ENCODE measurements at regions not wholly inside any gene's neighbourhood (a gene's known extent, or its start where the extent isn't known, plus 50 kb on each side); places are given as distances from the start of the nearest gene placed in this dataset.

DNA sequence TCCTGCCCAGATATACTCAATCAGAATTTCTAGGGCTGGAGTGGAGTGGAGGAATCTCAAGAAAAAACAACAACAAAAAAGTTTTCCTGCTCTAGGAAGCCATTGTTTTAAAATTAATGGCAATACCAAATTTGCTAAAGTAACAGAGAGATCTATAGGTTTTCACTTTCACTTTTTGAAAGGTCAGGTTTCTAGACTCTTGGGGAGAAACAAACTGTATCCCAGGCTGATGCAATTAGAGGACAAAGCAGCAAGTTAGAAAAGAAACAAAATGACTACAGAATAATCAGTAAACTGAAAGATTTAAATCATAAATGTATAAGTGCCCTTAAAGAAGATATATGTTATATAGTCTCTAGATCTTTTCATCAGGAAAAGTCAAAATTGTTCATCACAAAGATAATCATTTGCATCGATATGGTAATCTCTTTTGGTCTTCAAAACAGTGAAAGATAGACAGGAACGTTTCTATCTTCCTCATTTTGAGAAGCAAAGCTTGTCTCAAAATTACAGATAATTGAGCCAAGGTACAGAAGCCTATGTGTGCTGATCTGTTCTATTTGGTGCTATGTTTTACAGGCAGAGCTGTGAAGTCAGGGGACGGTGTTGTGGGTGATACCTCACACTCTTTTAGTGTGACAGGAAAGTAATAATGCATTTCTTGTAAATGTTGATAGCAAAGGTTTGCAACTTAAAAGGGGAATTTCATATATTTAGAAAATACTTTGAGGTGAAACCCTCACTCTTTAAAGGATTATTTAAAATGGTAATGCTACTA, 1746.6 kb upstream of the C9orf72 start:
- H2BK5ac ChIP-seq (ENCODE audit: low read depth, low read length, poor library complexity, severe bottlenecking): no peak overlapping the region
- intact Hi-C loops (cut with micrococcal nuclease): no loop called here
- DNase-seq (no peak), ATAC-seq (ENCODE audit: low read depth) (no peak)
- in situ Hi-C loops (cut with MboI; ENCODE audit: low sequenced_read_pairs): no loop called here
- H2AK9ac ChIP-seq (replicated peaks; ENCODE audit: low read depth, low read length, poor library complexity): no peak overlapping the region
- H3K18ac ChIP-seq (ENCODE audit: low read depth, low read length): no peak overlapping the region
- no peak overlapping the region for H3K23ac ChIP-seq (ENCODE audit: low read depth, low read length)
- ChIA-PET POLR2A (ENCODE audit: unreplicated experiment) (no interaction called here), CTCF (no interaction called here)
- no peak overlapping the region for H3K4ac ChIP-seq (ENCODE audit: low read depth, low read length)
- no peak overlapping the region for H3K9ac ChIP-seq (ENCODE audit: low read depth, low read length)
- no peak for TF ChIP-seq BHLHE40 (IDR thresholded peaks at IDR 0.05; ENCODE audit: low read depth, low read length)
- no peak for TF ChIP-seq MAZ (IDR thresholded peaks at IDR 0.05; ENCODE audit: borderline replicate concordance, low read depth, low read length)
- TF ChIP-seq MAFK (IDR thresholded peaks at IDR 0.05; ENCODE audit: low read depth, low read length): no peak
- no peak for TF ChIP-seq FOS (IDR thresholded peaks at IDR 0.05; ENCODE audit: low read depth, low read length)
- TF ChIP-seq, protein P1, sequence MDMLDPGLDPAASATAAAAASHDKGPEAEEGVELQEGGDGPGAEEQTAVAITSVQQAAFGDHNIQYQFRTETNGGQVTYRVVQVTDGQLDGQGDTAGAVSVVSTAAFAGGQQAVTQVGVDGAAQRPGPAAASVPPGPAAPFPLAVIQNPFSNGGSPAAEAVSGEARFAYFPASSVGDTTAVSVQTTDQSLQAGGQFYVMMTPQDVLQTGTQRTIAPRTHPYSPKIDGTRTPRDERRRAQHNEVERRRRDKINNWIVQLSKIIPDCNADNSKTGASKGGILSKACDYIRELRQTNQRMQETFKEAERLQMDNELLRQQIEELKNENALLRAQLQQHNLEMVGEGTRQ (IDR thresholded peaks at IDR 0.05; ENCODE audit: low read depth, low read length): no peak
- no peak for TF ChIP-seq CEBPB (IDR thresholded peaks at IDR 0.05; ENCODE audit: low read depth, low read length)
- no peak for TF ChIP-seq RFX5 (IDR thresholded peaks at IDR 0.05; ENCODE audit: low read depth, low read length)
- TF ChIP-seq POLR2A (IDR thresholded peaks at IDR 0.05; ENCODE audit: low read depth, low read length): no peak
- TF ChIP-seq, protein P2, sequence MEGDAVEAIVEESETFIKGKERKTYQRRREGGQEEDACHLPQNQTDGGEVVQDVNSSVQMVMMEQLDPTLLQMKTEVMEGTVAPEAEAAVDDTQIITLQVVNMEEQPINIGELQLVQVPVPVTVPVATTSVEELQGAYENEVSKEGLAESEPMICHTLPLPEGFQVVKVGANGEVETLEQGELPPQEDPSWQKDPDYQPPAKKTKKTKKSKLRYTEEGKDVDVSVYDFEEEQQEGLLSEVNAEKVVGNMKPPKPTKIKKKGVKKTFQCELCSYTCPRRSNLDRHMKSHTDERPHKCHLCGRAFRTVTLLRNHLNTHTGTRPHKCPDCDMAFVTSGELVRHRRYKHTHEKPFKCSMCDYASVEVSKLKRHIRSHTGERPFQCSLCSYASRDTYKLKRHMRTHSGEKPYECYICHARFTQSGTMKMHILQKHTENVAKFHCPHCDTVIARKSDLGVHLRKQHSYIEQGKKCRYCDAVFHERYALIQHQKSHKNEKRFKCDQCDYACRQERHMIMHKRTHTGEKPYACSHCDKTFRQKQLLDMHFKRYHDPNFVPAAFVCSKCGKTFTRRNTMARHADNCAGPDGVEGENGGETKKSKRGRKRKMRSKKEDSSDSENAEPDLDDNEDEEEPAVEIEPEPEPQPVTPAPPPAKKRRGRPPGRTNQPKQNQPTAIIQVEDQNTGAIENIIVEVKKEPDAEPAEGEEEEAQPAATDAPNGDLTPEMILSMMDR (conservative IDR thresholded peaks at IDR 0.05; ENCODE audit: low read depth, low read length): no peak
- TF ChIP-seq, protein P3, sequence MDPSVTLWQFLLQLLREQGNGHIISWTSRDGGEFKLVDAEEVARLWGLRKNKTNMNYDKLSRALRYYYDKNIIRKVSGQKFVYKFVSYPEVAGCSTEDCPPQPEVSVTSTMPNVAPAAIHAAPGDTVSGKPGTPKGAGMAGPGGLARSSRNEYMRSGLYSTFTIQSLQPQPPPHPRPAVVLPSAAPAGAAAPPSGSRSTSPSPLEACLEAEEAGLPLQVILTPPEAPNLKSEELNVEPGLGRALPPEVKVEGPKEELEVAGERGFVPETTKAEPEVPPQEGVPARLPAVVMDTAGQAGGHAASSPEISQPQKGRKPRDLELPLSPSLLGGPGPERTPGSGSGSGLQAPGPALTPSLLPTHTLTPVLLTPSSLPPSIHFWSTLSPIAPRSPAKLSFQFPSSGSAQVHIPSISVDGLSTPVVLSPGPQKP (IDR thresholded peaks at IDR 0.05; ENCODE audit: borderline replicate concordance, low read depth, low read length): no peak
- TF ChIP-seq MXI1 (IDR thresholded peaks at IDR 0.05; ENCODE audit: borderline replicate concordance, low read depth, low read length): no peak
- TF ChIP-seq CHD1 (IDR thresholded peaks at IDR 0.05; ENCODE audit: low read depth, low read length): no peak
- TF ChIP-seq NFE2L2 (IDR thresholded peaks at IDR 0.05; ENCODE audit: low read depth, low read length): no peak
- H2BK15ac ChIP-seq (ENCODE audit: low read depth, low read length): no peak overlapping the region
- no peak overlapping the region for H3K56ac ChIP-seq (ENCODE audit: extremely low read depth, insufficient read depth, low read length)
- no peak overlapping the region for H4K5ac ChIP-seq (ENCODE audit: low read depth, low read length)
- no peak overlapping the region for H2AK5ac ChIP-seq (ENCODE audit: low read depth, low read length)
- no peaks in the 10 kb centered on the region for H4K20me1 ChIP-seq (ENCODE audit: insufficient read depth, low read length)
- H4K91ac ChIP-seq (ENCODE audit: insufficient read depth, low read depth, low read length): no peak overlapping the region
- H3K14ac ChIP-seq (replicated peaks; ENCODE audit: low read depth, low read length): no peak overlapping the region
- WGBS, 2 experiments (ENCODE audit: extremely low coverage in 2 of 2, insufficient read length in 1 of 2): no CpG with 5 or more reads among the region's 3 CpGs
- H2AFZ ChIP-seq (replicated peaks; ENCODE audit: low read length, poor library complexity): no peak overlapping the region
- no TSS peak for BruUV-seq (replicated peaks)
- H3K27ac ChIP-seq (ENCODE audit: insufficient read depth, low read length): no peak overlapping the region
- H3K9me3 ChIP-seq (ENCODE audit: control insufficient read depth, insufficient read depth, low read length): peaks cover 2% of the 10 kb centered on the region; the same call in 1 of the 2 replicates
- no peaks in the 10 kb centered on the region for H3K4me1 ChIP-seq (ENCODE audit: control insufficient read depth, insufficient read depth, low read length)
- no peaks in the 10 kb centered on the region for H3K36me3 ChIP-seq (ENCODE audit: control insufficient read depth, insufficient read depth, low read length)
- no peak overlapping the region for H3K4me2 ChIP-seq (ENCODE audit: low read depth, low read length)
- H3K27me3 ChIP-seq (ENCODE audit: control insufficient read depth, insufficient read depth, low read length): no peaks in the 10 kb centered on the region
- H4K8ac ChIP-seq (ENCODE audit: low read depth in 2 of 2, low read length in 2 of 2): no peak overlapping the region
- H2BK120ac ChIP-seq (ENCODE audit: low read depth, low read length): no peak overlapping the region
- dilution Hi-C loops (cut with HindIII; ENCODE audit: low sequenced_read_pairs, unreplicated experiment): no loop called here
- no peaks in the 10 kb centered on the region for H3K9me1 ChIP-seq (ENCODE audit: insufficient read depth, low read length)
- no peak overlapping the region for H2BK20ac ChIP-seq (ENCODE audit: low read depth, low read length)
- no peaks in the 10 kb centered on the region for H3K79me1 ChIP-seq (ENCODE audit: low read depth in 1 of 2, low read length in 2 of 2)
- no peak overlapping the region for H3K4me3 ChIP-seq (ENCODE audit: insufficient read depth, low read depth, low read length)
